ENCODE measurements at regions not wholly inside any gene's neighbourhood (a gene's known extent, or its start where the extent isn't known, plus 50 kb on each side); places are given as distances from the start of the nearest gene placed in this dataset.

DNA sequence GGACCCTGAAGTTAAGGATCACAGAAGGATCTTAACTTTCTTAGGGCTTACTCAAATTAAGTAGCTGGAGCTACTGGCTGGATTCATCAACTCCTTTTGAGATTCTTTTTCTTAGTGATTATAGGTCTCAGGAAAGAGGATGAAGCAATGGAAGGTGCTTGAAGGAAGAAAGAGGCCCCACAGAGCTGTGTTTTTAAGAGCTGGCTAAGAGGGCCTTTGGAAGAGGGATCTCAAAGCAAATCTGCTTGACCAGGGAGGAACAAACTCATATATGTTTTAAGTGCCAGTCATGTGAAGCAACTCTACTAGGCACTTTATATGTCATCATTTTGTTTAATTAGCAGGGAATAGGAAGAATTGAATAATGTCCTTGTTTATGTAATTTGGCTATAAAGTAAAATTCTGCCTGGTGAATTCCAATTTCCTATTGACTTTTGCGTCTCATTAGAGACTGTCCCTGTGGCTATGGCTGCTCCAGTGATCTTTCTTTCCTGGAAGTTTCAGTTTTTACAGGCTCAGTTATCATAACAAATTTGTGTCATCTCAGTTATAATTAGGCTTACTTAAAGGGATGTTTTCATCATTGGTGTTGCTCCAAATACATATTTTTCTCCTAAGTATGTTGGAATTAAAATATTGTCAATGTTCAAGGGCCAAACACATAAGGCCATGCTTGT is 222.8 kb upstream of the CITED2 start:
- H3K4me1 ChIP-seq: peaks cover 27% of the 10 kb centered on the region
- intact Hi-C loops (cut with micrococcal nuclease): no loop called here
- TF ChIP-seq CTCF (IDR thresholded peaks at IDR 0.05; ENCODE audit: borderline replicate concordance): no peak

DNA sequence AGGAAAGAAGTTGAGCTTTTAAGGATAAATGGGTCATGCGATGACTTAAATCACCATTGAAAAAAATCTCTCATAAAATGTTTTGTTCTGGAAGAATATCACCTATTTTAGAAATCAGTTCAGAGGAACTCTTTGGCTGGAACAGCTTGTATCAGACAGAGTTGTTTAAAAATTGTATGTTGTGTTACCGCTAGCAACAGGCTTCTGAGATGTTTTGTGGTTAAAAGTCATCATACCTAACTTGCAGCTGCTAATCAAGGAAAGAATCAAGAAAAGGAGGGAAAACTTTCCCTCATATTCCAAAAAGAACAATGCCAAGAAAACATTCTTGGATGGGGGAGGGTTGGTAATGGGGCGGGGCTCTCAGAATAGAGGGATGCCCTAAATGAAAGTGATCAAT is 220.7 kb upstream of the CITED2 start:
- Histone ChIP-seq H3K4me3 (no peak overlapping the region), H3K9me3 (replicated peaks) (no peaks in the 10 kb centered on the region), H3K27ac (replicated peaks) (no peak overlapping the region), H3K4me1 (peaks cover 42% of the 10 kb centered on the region), H3K27me3 (ENCODE audit: low read depth) (no peaks in the 10 kb centered on the region), H3K36me3 (no peaks in the 10 kb centered on the region)
- no peak for TF ChIP-seq CTCF (IDR thresholded peaks at IDR 0.05; ENCODE audit: borderline replicate concordance)
- intact Hi-C loops (cut with micrococcal nuclease): no loop called here
- DNase-seq: no peak

More for the DNA sequence above, 222.8 kb upstream of the CITED2 start:
- H3K9me3 ChIP-seq (replicated peaks): no peaks in the 10 kb centered on the region
- peak overlapping the region; percentile 51 for H3K27ac ChIP-seq (replicated peaks)
- H3K36me3 ChIP-seq: no peaks in the 10 kb centered on the region
- no peak overlapping the region for H3K4me3 ChIP-seq
- no peaks in the 10 kb centered on the region for H3K27me3 ChIP-seq (ENCODE audit: low read depth)
- DNase-seq: no peak

- H3K27ac ChIP-seq (replicated peaks): no peak overlapping the region
- intact Hi-C loops (cut with micrococcal nuclease): no loop called here
These were observed 220.0 kb upstream of the CITED2 start for GRCh38 chr6:139594333-139594965.

DNA sequence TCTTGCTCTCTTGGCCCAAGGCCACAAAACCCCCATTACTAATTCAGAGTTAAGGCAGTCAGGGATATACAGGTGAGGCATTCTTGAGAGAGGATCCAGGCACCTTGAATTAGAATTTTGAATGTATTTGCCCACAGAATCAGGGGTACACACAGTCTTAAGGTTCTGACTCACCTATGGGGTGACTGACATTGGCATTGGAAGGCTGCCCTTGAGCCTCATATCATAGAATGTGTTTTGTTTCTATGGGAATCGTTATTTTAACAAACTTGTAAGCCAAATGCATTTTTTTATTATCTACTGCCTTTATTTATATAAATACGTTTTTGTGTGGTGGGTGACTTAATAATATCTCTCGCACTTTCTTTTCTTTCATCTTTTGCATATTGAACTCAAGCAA is 218.6 kb upstream of the CITED2 start:
- Histone ChIP-seq H3K4me1 (peaks cover 49% of the 10 kb centered on the region), H3K36me3 (no peaks in the 10 kb centered on the region), H3K4me3 (no peak overlapping the region), H3K27me3 (ENCODE audit: low read depth) (no peaks in the 10 kb centered on the region), H3K27ac (replicated peaks) (no peak overlapping the region), H3K9me3 (replicated peaks) (no peaks in the 10 kb centered on the region)
- intact Hi-C loops (cut with micrococcal nuclease): no loop called here
- no peak for TF ChIP-seq CTCF (IDR thresholded peaks at IDR 0.05; ENCODE audit: borderline replicate concordance)
- DNase-seq: no peak

More at GRCh38 chr6:139594333-139594965, 220.0 kb upstream of the CITED2 start:
- no peaks in the 10 kb centered on the region for H3K27me3 ChIP-seq (ENCODE audit: low read depth)
- DNase-seq: no peak
- peaks cover 43% of the 10 kb centered on the region for H3K4me1 ChIP-seq
- no peaks in the 10 kb centered on the region for H3K36me3 ChIP-seq
- no peak for TF ChIP-seq CTCF (IDR thresholded peaks at IDR 0.05; ENCODE audit: borderline replicate concordance)
- no peaks in the 10 kb centered on the region for H3K9me3 ChIP-seq (replicated peaks)
- no peak overlapping the region for H3K4me3 ChIP-seq

- no peaks in the 10 kb centered on the region for H3K27me3 ChIP-seq (ENCODE audit: low read depth)
- TF ChIP-seq CTCF (IDR thresholded peaks at IDR 0.05; ENCODE audit: borderline replicate concordance): no peak
- no peaks in the 10 kb centered on the region for H3K36me3 ChIP-seq
- peaks cover 44% of the 10 kb centered on the region for H3K4me1 ChIP-seq
- DNase-seq: no peak
- no peak overlapping the region for H3K4me3 ChIP-seq
- intact Hi-C loops (cut with micrococcal nuclease): no loop called here
- no peak overlapping the region for H3K27ac ChIP-seq (replicated peaks)
- H3K9me3 ChIP-seq (replicated peaks): no peaks in the 10 kb centered on the region
These were observed 217.6 kb upstream of the CITED2 start for GRCh38 chr6:139592011-139592410.
